Left kidney (tissue), 1 donor: ENCODE measurements at regions not wholly inside any gene's neighbourhood (a gene's known extent, or its start where the extent isn't known, plus 50 kb on each side); places are given as distances from the start of the nearest gene placed in this dataset.
"Not testable (repeated sequence)": the region's sequence is repeated elsewhere in the genome, so short reads cannot be mapped to it uniquely, and the experiment has no call there.

Experiments used
- DNase-seq: peaks from one replicate; pipeline ENCODE4 v3.0.0-alpha.2; 2013

DNA sequence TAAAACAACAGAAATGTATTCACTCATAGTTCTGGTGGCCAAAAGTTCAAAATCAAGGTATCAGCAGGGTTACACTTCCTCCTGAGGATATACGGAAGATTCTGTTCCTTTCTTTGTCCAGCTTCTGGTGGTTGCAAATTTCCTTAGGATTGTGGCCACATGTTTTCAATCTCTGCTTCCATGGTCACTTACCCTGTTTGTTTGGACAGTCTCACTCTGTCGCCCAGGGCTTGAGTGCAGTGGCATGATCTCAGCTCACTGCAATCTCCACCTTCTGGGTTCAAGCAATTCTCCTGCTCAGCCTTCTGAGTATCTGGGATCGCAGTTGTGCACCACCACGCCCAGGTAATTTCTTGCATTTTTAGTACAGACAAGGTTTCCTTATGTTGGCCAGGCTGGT is 534.3 kb downstream of the KCNA4 start:
- DNase-seq, result peak; percentile 1

GRCh38 chr11:29481738-29482137 is 535.1 kb downstream of the KCNA4 start:
- DNase-seq, result no peak

DNA sequence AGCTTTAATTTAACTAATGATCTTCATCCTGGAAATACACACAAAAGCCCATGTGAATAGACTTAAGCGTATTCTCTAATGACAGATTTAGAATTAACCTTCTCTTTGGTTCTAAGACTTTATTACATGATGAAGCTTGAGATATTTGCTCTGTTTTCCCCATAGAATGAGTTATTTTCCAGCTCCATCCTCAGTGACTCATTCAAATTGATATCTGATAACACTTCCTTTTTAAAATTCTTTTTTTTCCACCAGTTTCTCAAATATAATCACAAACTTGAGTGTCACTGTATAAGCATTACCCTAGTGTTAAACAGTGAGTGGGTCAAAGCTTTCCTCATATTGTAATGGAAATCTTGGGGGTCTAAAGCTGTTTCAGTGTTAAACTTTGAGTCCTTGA is 535.8 kb downstream of the KCNA4 start:
- no peak for DNase-seq

GRCh38 chr11:29458252-29458651 is 558.6 kb downstream of the KCNA4 start:
- DNase-seq, result no peak

DNA sequence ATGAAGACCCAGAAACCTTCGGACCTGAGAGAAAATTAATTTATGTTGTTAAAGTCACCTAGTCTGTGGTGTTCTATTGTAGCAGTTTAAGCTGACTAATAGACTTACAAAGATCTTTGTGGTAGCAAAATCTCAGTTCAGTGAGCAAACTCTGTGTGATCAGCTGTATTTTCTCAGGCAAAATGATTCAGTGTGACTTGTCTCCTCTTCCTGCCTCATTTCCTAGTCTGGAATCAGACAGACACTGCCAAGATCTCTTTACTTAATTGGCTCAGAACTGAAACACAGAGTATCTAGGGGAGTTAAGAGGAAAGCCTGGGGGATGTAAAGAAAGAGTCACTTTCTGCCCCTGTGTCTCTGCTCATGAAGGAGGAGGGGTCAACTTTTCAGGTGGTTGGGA is 564.7 kb downstream of the KCNA4 start:
- no peak for DNase-seq

- no peak for DNase-seq
Observed at GRCh38 chr11:29449281-29450074, 567.4 kb downstream of the KCNA4 start.

- DNase-seq, result peak; percentile 13
Observed at GRCh38 chr11:29448246-29448877, 568.5 kb downstream of the KCNA4 start.

DNA sequence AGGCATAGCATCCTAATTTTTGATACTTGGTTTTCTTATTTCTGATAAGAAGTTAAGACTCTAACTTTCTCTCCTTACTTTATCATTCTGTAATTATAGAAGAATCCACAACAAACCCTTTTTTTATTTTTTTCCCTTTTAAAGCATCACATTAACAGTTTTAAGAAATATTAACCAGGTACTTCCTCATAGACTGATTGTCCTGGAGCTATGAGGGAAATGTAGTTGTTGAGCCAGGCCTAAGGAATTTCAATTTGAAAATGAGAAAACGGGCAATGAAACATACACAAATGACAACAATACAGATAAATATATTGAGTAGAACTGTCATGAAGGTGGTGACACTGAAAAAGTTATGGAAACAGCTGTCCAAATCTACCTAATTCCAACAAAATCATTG is 569.0 kb downstream of the KCNA4 start:
- DNase-seq, result no peak

DNA sequence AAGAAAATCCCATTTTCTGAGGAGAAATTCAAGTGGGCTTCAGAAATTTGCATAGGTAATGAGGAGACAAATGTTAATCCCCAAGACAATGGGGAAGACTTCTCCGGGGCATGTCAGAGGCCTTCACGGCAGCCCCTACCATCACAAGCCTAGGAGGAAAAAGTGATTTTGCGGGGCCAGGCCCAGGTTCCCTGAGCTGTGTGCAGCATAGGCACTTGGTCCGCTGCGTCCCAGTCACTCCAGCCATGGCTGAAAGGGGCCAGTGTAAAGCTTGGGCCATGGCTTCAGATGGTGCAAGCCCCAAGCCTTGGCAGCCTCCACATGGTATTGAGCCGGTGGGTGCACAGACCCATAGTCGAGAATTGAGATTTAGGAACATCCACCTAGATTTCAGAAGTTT is 570.7 kb downstream of the KCNA4 start:
- no peak for DNase-seq

GRCh38 chr11:29445191-29445590 is 571.6 kb downstream of the KCNA4 start:
- DNase-seq, result not testable (repeated sequence)

- DNase-seq, result no peak
Observed at GRCh38 chr11:29438815-29439214, 578.0 kb downstream of the KCNA4 start.

DNA sequence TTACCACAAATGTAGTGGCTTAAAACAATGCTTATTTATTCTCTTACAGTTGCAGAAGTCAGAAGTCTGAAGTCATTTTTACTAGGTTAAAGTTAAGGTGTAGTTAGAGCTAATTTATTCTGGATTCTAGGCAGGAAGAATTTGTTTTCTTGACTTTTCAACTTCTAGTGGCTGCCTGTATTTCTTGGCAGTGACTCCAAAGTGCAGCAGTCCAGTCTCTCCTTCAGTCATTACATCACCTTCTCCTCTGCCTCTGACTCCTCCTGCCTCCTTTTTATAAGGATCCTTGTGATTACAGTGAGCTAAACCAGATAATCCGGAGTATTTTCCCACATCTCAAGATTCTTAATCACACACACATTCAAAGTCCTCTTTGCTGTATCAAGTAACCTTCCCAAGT is 581.4 kb downstream of the KCNA4 start:
- DNase-seq, result no peak

- DNase-seq, result peak; percentile 18
Observed at GRCh38 chr11:29432719-29433325, 584.0 kb downstream of the KCNA4 start.

DNA sequence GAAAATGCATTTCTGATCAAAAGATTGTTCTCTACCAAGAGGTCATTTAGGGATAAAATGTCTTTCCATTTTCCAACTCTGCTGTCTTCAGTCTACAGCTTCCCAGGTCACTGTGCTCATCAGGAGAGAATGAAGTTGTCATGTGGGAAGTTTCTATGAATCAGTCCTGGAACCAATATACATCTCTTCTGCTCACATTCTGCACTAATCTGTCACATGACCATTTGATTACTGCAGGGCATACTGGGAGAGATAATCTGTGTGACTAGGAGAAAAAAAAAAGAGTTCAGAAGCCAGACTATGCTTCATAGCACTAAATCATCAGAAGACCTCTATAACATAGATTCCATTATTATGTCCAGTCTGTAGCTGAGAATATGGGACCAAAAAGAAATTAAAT is 611.5 kb downstream of the KCNA4 start:
- no peak for DNase-seq

DNA sequence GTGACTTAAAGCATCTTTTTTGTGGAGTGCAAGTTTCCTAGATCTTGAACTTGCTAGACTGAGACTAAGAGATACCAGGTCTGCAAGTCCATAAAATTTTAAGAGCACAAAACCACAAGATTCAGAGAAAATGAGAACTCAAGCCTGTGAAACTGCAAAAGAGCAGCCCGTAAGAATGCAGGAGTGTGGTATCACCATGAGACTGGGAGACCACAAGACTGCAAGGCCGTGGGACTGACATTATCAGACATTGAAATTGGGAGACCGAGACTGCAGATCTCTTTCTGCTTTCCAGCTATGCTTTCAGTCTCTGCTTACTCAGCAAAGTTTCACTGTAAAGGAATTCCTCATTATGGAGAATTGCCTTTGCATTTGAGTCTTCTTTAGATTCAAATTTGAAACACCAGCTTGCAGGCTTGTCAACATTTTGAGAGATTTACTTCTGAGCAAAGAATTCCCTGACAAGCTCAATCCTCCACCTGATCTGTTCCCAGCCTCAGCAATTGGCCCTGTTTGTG is 621.2 kb downstream of the KCNA4 start:
- no peak for DNase-seq

GRCh38 chr11:29389793-29390192 is 627.0 kb downstream of the KCNA4 start:
- no peak for DNase-seq

GRCh38 chr11:29373725-29374124 is 643.1 kb downstream of the KCNA4 start:
- DNase-seq, result no peak

DNA sequence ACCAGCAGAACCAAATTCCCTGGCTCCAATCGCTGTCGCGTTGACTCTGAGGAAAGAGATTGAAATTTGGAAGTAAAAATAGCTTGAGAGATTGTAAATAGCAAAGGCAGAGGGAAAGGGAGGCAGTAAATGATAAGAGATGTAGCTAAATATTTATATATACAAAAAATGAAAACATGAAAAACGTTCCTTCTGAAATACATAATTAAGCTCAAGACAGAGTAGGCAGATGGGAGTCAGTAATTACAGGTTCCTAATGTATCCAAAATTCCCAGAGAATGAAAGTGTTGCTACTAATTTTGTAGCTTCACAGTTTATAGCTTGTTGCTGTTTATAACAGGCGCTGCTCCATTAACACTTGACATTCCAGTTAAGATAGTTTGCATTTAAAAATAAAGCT is 648.7 kb downstream of the KCNA4 start:
- DNase-seq, result no peak

GRCh38 chr11:29364006-29364405 is 652.8 kb downstream of the KCNA4 start:
- DNase-seq, result no peak

DNA sequence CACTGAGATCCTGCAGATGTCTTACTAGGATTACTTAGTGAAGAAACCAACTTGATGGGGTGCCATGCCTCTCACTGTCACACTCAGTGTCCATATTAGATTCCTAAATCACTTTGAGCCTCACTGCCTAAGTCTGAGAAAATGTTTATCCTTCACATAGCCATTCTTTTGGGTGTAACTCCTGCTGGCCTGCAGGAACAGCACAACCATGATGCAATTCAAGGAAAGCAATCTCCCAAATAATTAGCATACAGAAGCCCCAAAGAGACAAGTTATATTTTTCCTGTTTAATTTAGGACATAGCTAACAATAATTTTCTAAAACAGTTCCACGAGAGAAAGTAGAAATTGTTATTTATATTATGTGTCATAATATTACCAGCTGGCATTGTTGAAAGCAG is 655.5 kb downstream of the KCNA4 start:
- DNase-seq, result no peak

- DNase-seq, result no peak
Observed at GRCh38 chr11:29353833-29354232, 663.0 kb downstream of the KCNA4 start.

DNA sequence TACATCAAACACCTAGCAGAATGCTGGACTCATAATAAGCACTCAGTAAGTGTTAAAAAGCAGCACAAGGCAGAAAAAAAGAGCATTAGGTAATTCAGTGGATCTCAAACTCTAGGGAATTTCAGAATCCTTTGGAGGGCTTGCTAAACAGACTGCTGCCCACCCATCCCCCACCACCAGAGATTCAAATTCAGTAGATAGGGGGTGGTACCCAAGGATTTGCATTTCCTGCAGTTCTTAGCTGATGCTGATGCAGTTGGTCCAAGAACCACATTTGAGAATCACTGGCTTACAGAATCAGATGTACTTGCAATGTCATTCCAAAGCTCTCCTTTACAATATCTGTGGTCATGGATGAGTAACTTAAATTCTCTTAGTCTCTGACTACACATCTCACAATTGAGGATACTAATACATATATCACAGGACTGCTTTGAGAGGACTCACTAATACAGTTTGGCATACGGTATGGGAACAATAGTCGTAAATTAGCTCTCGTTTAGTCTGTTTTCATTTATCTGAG is 664.5 kb downstream of the KCNA4 start:
- DNase-seq, result no peak

GRCh38 chr11:29351301-29351873 is 665.4 kb downstream of the KCNA4 start:
- DNase-seq, result no peak
